SK-N-MC (cell line): ENCODE measurements at regions not wholly inside any gene's neighbourhood (a gene's known extent, or its start where the extent isn't known, plus 50 kb on each side); places are given as distances from the start of the nearest gene placed in this dataset.
"Not testable (repeated sequence)": the region's sequence is repeated elsewhere in the genome, so short reads cannot be mapped to it uniquely, and the experiment has no call there.

Source experiments
- DNase-seq: peaks from one replicate; pipeline ENCODE4 v3.0.0-alpha.2; 2011; ENCODE audit warnings: low read depth, low spot score
- H3K27ac ChIP-seq: fragments of 200-600 bp; sonication (generic); 2 replicates; pipeline ENCODE4 v1.5.1; 2016; ENCODE audit warnings: mixed run types
- H3K36me3 ChIP-seq: fragments of 200-600 bp; sonication (generic); 2 replicates; pipeline ENCODE4 v1.6.1; 2017; ENCODE audit warnings: antibody characterized with exemption, low read length, mixed read lengths; ENCODE audit not compliant: insufficient read depth
- H3K4me3 ChIP-seq: fragments of 200-600 bp; sonication (generic); 2 replicates; pipeline ENCODE4 v1.5.1; 2016
- H3K9ac ChIP-seq: fragments of 200-600 bp; sonication (generic); 2 replicates; pipeline ENCODE4 v1.8.0; 2017; ENCODE audit warnings: mixed run types, mixed read lengths; ENCODE audit not compliant: insufficient read length
- H3K9me3 ChIP-seq: fragments of 200-600 bp; sonication (generic); 2 replicates; pipeline ENCODE4 v1.6.1; 2017; ENCODE audit warnings: low read depth, mild to moderate bottlenecking, antibody characterized with exemption, low read length, moderate library complexity, mixed read lengths
- EZH2 ChIP-seq: fragments of 200-600 bp; sonication (generic); IDR thresholded peaks from one replicate; pipeline ENCODE4 v1.6.1; 2017; ENCODE audit warnings: antibody characterized with exemption
- FOXP2 ChIP-seq: optimal IDR thresholded peaks from 2 replicates; pipeline ENCODE3; 2011; ENCODE audit warnings: mild to moderate bottlenecking, moderate library complexity; ENCODE audit not compliant: insufficient read depth; ENCODE audit errors: extremely low read length, control extremely low read depth
- POLR2AphosphoS5 ChIP-seq: IDR thresholded peaks from 2 replicates; pipeline ENCODE4 v1.6.1; 2012; ENCODE audit warnings: mild to moderate bottlenecking, low read depth, low read length, borderline replicate concordance

DNA sequence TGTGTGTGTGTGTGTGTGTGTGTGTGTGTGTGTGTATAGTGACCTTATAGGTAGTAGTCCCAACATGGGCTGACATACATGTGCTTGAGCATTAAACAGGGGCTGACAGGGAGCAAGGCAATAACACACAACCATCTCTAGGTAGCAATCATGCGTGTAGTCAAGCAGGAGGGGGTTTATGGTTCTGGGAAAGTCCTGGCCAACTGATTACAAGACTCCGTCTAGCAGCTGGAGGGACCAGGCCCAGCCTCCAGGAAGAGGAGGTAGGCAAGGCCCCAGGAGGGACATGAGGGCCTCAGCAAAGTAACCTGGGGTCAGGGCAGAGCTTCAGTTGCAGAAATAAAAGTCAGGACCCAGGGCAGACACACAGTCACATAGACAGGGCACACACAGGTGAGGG lies 60.6 kb upstream of the E2F3 start:
- Histone ChIP-seq H3K9me3 (no peaks in the 10 kb centered on the region), H3K36me3 (no peaks in the 10 kb centered on the region), H3K27ac (no peak overlapping the region), H3K4me3 (no peak overlapping the region), H3K9ac (no peak overlapping the region)
- no peak for DNase-seq
- no peak for TF ChIP-seq FOXP2

DNA sequence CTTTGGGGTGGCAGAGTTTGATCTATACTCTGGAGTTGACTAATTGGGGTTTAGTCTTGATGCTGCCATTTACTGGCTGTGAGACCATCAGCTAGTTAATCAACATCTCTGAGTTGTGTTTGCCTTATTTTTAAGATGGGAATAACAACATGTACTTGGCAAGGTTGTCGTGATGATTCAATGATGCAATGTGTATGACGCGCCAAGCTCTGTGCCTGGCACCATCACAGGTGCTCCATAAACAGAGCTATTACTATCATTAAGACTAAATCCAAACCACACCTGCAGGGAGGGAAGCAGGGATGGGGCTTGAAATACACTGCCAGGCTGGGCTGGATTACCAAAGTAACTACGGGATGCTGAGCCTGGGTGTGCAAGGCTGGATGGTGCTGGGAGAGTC lies 60.1 kb upstream of the E2F3 start:
- H3K36me3 ChIP-seq: no peaks in the 10 kb centered on the region
- no peak overlapping the region for H3K9ac ChIP-seq
- no peak overlapping the region for H3K27ac ChIP-seq
- H3K9me3 ChIP-seq: no peaks in the 10 kb centered on the region
- no peak for DNase-seq
- no peak for TF ChIP-seq POLR2AphosphoS5
- no peak for TF ChIP-seq FOXP2
- TF ChIP-seq EZH2: no peak
- no peak overlapping the region for H3K4me3 ChIP-seq

GRCh38 chr6:20346948-20347347 lies 54.7 kb upstream of the E2F3 start:
- not testable (repeated sequence) for H3K27ac ChIP-seq, H3K4me3 ChIP-seq, DNase-seq, H3K36me3 ChIP-seq, H3K9ac ChIP-seq, H3K9me3 ChIP-seq

DNA sequence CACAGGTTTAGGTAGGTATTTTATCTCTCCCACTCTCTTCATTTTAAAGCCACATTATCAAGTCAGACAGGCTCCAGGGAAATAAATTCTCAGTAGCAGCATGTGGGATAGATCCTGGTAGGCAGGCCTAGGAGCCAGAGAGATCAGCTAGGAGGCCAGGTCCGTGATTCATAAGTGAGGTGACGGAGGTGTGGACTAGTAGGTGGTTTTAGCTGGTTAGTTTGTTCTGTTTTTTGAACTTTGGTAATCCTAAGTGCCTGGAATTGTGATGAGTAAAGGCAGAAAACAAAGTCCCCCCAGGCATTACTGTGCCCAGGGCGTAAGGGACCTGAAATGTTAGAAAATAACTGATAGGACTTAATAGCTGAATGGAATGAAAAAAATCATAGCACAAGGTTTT lies 53.6 kb upstream of the E2F3 start:
- Histone ChIP-seq H3K4me3 (no peak overlapping the region), H3K27ac (no peak overlapping the region), H3K36me3 (no peaks in the 10 kb centered on the region), H3K9me3 (no peaks in the 10 kb centered on the region), H3K9ac (no peak overlapping the region)
- no peak for DNase-seq
- TF ChIP-seq EZH2 (no peak), POLR2AphosphoS5 (no peak), FOXP2 (no peak)

DNA sequence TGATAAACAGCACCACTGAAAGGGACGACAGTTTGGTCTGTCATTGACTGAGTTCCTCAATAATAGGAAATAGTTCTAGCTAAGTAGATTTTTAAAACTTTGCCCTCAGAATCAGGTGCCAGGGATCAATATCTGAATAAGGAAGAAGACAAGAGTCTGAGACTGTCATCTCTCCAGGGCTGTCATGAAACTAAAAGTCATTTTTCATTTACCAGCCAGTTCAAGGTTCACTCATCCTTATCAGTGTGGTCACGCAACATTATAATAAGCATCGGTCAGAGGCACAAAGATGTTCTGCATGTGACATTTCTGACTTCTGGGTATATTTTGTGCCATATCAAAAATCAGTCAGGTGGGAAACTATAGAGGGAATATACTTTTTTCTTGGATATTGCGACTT lies 52.5 kb upstream of the E2F3 start:
- no peaks in the 10 kb centered on the region for H3K9me3 ChIP-seq
- no peak overlapping the region for H3K9ac ChIP-seq
- H3K27ac ChIP-seq: no peak overlapping the region
- no peak overlapping the region for H3K4me3 ChIP-seq
- no peak for DNase-seq
- no peak for TF ChIP-seq FOXP2
- no peak for TF ChIP-seq EZH2
- no peak for TF ChIP-seq POLR2AphosphoS5
- H3K36me3 ChIP-seq: no peaks in the 10 kb centered on the region

GRCh38 chr6:20350215-20350614 lies 51.5 kb upstream of the E2F3 start:
- H3K9ac ChIP-seq: no peak overlapping the region
- H3K4me3 ChIP-seq: no peak overlapping the region
- H3K36me3 ChIP-seq: no peaks in the 10 kb centered on the region
- no peak for TF ChIP-seq FOXP2
- no peak for TF ChIP-seq EZH2
- no peak for TF ChIP-seq POLR2AphosphoS5
- DNase-seq: no peak
- no peak overlapping the region for H3K27ac ChIP-seq
- H3K9me3 ChIP-seq: no peaks in the 10 kb centered on the region

- Histone ChIP-seq H3K27ac (no peak overlapping the region), H3K36me3 (no peaks in the 10 kb centered on the region), H3K4me3 (no peak overlapping the region), H3K9ac (no peak overlapping the region), H3K9me3 (no peaks in the 10 kb centered on the region)
- TF ChIP-seq POLR2AphosphoS5 (no peak), FOXP2 (no peak), EZH2 (no peak)
- DNase-seq: no peak
Observed at GRCh38 chr6:20351534-20351933, 50.1 kb upstream of the E2F3 start.
